H9 (cell line): ENCODE measurements at regions not wholly inside any gene's neighbourhood (a gene's known extent, or its start where the extent isn't known, plus 50 kb on each side); places are given as distances from the start of the nearest gene placed in this dataset.

Experiments
- DNase-seq: peaks from one replicate; pipeline ENCODE4 v3.0.0-alpha.2; 2017
- H2AFZ ChIP-seq: one replicate; pipeline ENCODE4 v1.6.1; 2013; ENCODE audit warnings: mild to moderate bottlenecking, low read length, control low read depth, moderate library complexity
- H2AK5ac ChIP-seq: 2 replicates; pipeline ENCODE4 v1.6.1; 2013; ENCODE audit warnings: low read length, control low read depth, mixed read lengths; ENCODE audit not compliant: insufficient read length
- H2BK120ac ChIP-seq: one replicate; pipeline ENCODE4 v1.6.1; 2013; ENCODE audit warnings: low read depth, mild to moderate bottlenecking, low read length, control low read depth, inconsistent platforms; ENCODE audit not compliant: poor library complexity, severe bottlenecking
- H2BK12ac ChIP-seq: 2 replicates; pipeline ENCODE4 v1.6.1; 2013; ENCODE audit warnings: low read length, control low read depth, mixed read lengths, low read depth; ENCODE audit not compliant: insufficient read length
- H2BK15ac ChIP-seq: 2 replicates; pipeline ENCODE4 v1.6.1; 2013; ENCODE audit warnings: low read depth, low read length, control low read depth
- H2BK20ac ChIP-seq: one replicate; pipeline ENCODE4 v1.6.1; 2013; ENCODE audit warnings: low read depth, mild to moderate bottlenecking, low read length, control low read depth, inconsistent platforms; ENCODE audit not compliant: poor library complexity, severe bottlenecking
- H2BK5ac ChIP-seq: 2 replicates; pipeline ENCODE4 v1.6.1; 2013; ENCODE audit warnings: low read length, control low read depth, mixed read lengths; ENCODE audit not compliant: insufficient read length
- H3K14ac ChIP-seq: 2 replicates; pipeline ENCODE4 v1.6.1; 2013; ENCODE audit warnings: low read length, control low read depth; ENCODE audit not compliant: insufficient read depth
- H3K18ac ChIP-seq: 2 replicates; pipeline ENCODE4 v1.6.1; 2013; ENCODE audit warnings: low read depth, mild to moderate bottlenecking, mixed read lengths, low read length, control low read depth; ENCODE audit not compliant: insufficient read length
- H3K23ac ChIP-seq: 2 replicates; pipeline ENCODE4 v1.6.1; 2013; ENCODE audit warnings: low read length, control low read depth, mixed read lengths, low read depth; ENCODE audit not compliant: insufficient read length
- H3K23me2 ChIP-seq: 2 replicates; pipeline ENCODE4 v1.6.1; 2013; ENCODE audit warnings: low read depth, mild to moderate bottlenecking, mixed read lengths, low read length, control low read depth; ENCODE audit not compliant: insufficient read length, poor library complexity, severe bottlenecking
- H3K27ac ChIP-seq: 2 replicates; pipeline ENCODE4 v1.5.1; 2013; ENCODE audit warnings: low read length, control low read depth, mixed read lengths, low read depth; ENCODE audit not compliant: insufficient read length
- H3K27me3 ChIP-seq: 2 replicates; pipeline ENCODE4 v1.6.1; 2013; ENCODE audit warnings: low read length, control low read depth, inconsistent platforms; ENCODE audit not compliant: insufficient read depth
- H3K4ac ChIP-seq: 2 replicates; pipeline ENCODE4 v1.6.1; 2013; ENCODE audit warnings: low read depth, mild to moderate bottlenecking, control low read depth, inconsistent platforms, low read length, moderate library complexity
- H3K4me1 ChIP-seq: 2 replicates; pipeline ENCODE4 v1.6.1; 2013; ENCODE audit warnings: low read length, control low read depth, inconsistent platforms; ENCODE audit not compliant: insufficient read depth
- H3K4me2 ChIP-seq: 2 replicates; pipeline ENCODE4 v1.6.1; 2013; ENCODE audit warnings: low read length, control low read depth, mixed read lengths; ENCODE audit not compliant: insufficient read length, insufficient read depth
- H3K56ac ChIP-seq: 2 replicates; pipeline ENCODE4 v1.6.1; 2013; ENCODE audit warnings: low read depth, mild to moderate bottlenecking, mixed read lengths, low read length, control low read depth; ENCODE audit not compliant: insufficient read length
- H3K79me1 ChIP-seq: 2 replicates; pipeline ENCODE4 v1.6.1; 2013; ENCODE audit warnings: low read depth, mild to moderate bottlenecking, moderate library complexity, low read length, control low read depth, inconsistent platforms; ENCODE audit not compliant: insufficient read depth, poor library complexity, severe bottlenecking
- H3K79me2 ChIP-seq: 2 replicates; pipeline ENCODE4 v1.6.1; 2013; ENCODE audit warnings: low read length, control low read depth, inconsistent platforms; ENCODE audit not compliant: insufficient read depth
- H3K9ac ChIP-seq: 2 replicates; pipeline ENCODE4 v1.6.1; 2013; ENCODE audit warnings: low read length, control low read depth, mixed read lengths; ENCODE audit not compliant: insufficient read length; ENCODE audit errors: extremely low read depth
- H3K9me3 ChIP-seq: one replicate; pipeline ENCODE4 v1.6.1; 2013; ENCODE audit warnings: low read depth, low read length, inconsistent platforms; ENCODE audit not compliant: control insufficient read depth
- H3T11ph ChIP-seq: one replicate; pipeline ENCODE4 v1.6.1; 2013; ENCODE audit warnings: mild to moderate bottlenecking, low read length, control low read depth, inconsistent platforms
- H4K20me1 ChIP-seq: one replicate; pipeline ENCODE4 v1.6.1; 2013; ENCODE audit not compliant: control insufficient read depth, insufficient read length, insufficient read depth
- H4K5ac ChIP-seq: 2 replicates; pipeline ENCODE4 v1.6.1; 2013; ENCODE audit warnings: low read depth, mild to moderate bottlenecking, mixed read lengths, low read length, control low read depth; ENCODE audit not compliant: insufficient read length
- H4K8ac ChIP-seq: replicated peaks from 2 replicates; pipeline ENCODE4 v1.6.1; 2013; ENCODE audit warnings: low read length, control low read depth, mixed read lengths, low read depth; ENCODE audit not compliant: insufficient read length
- H4K91ac ChIP-seq: 2 replicates; pipeline ENCODE4 v1.6.1; 2013; ENCODE audit warnings: low read depth, mild to moderate bottlenecking, moderate library complexity, mixed read lengths, low read length, control low read depth; ENCODE audit not compliant: insufficient read length
- H3K27ac Mint-ChIP-seq, 3 experiments: 2 replicates in 2 of 3; 3 replicates in 1 of 3; pipeline ENCODE4 v1.8.0; 2020 to 2021; ENCODE audit warnings: mixed read lengths in 3 of 3, mild to moderate bottlenecking in 1 of 3, moderate library complexity in 1 of 3
- H3K27me3 Mint-ChIP-seq: 2 replicates; pipeline ENCODE4 v1.8.0; 2021; ENCODE audit warnings: low read depth, mild to moderate bottlenecking, moderate library complexity, mixed read lengths
- H3K36me3 Mint-ChIP-seq, 3 experiments: 2 replicates in 2 of 3; 3 replicates in 1 of 3; pipeline ENCODE4 v1.8.0; 2020 to 2021; ENCODE audit warnings: low read depth in 3 of 3, mixed read lengths in 3 of 3; ENCODE audit not compliant: insufficient read depth in 1 of 3
- H3K4me1 Mint-ChIP-seq, 2 experiments: 2 replicates each; pipeline ENCODE4 v1.8.0; 2020; ENCODE audit warnings: mixed read lengths in 2 of 2
- H3K4me3 Mint-ChIP-seq, 2 experiments: 2 replicates in 1 of 2; 3 replicates in 1 of 2; pipeline ENCODE4 v1.8.0; 2020 to 2021; ENCODE audit warnings: mild to moderate bottlenecking in 2 of 2, mixed read lengths in 2 of 2, moderate library complexity in 1 of 2
- H3K9me3 Mint-ChIP-seq, 2 experiments: 2 replicates in 1 of 2; 3 replicates in 1 of 2; pipeline ENCODE4 v1.8.0; 2020; ENCODE audit warnings: mild to moderate bottlenecking in 2 of 2, mixed read lengths in 2 of 2, moderate library complexity in 1 of 2
- CTCF ChIP-seq: fragments of 200-600 bp; sonication (generic); conservative IDR thresholded peaks from 3 replicates; pipeline ENCODE4 v1.8.0; 2021; ENCODE audit warnings: antibody characterized with exemption, mild to moderate bottlenecking
- WGBS: extraction: QIAGEN DNeasy Blood & Tissue Kit; methylation state at CpG from one replicate; pipeline ENCODE4 v1.1.7; 2013; ENCODE audit warnings: missing lambda C conversion rate, low lambda C conversion rate, mixed read lengths; ENCODE audit not compliant: insufficient read length; ENCODE audit errors: extremely low coverage; 5-methylcytosine and 5-hydroxymethylcytosine counted together

DNA sequence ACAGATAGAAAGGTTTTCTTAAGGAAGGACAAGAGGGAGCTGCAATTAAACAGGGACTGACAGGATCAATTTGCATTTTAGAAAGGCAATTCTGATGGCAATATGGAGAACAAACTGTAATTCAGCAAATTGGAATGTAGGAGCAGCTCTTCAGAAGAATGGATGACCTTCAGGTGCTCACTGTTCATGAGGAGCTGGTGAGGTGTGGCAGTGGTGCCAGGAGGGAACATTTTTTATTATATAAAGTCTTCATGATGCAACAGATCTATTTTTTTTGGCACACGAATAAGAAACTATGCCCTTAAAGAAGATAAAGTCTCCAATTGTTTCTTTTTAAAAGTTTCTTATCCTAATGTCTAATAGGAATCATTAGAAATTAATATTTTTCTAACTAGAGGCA lies 151.7 kb downstream of the SLC38A4 start:
- H2AK5ac ChIP-seq: no peak overlapping the region
- no peaks in the 10 kb centered on the region for H3K9me3 ChIP-seq
- H4K91ac ChIP-seq: no peak overlapping the region
- H4K8ac ChIP-seq: no peak overlapping the region
- no peak overlapping the region for H2BK5ac ChIP-seq
- H3K56ac ChIP-seq: no peak overlapping the region
- Mint-ChIP-seq H3K36me3 (peaks cover 13 to 21% (median 19%) of the 10 kb centered on the region in 3 experiments; a peak in 6 of 7 replicates), H3K27ac (0 out of 7 replicates have a peak overlapping the region, but pooled peaks of 1 of the 3 experiments have one; percentile 54), H3K27me3 (no peaks in the 10 kb centered on the region), H3K4me3 (no peak overlapping the region), H3K4me1 (peaks cover 36 to 49% of the 10 kb centered on the region in 2 experiments), H3K9me3 (peaks cover 8 to 19% of the 10 kb centered on the region in 2 experiments)
- H3K23me2 ChIP-seq: no peaks in the 10 kb centered on the region
- H4K20me1 ChIP-seq: no peaks in the 10 kb centered on the region
- no peak overlapping the region for H3K4ac ChIP-seq
- no peak for TF ChIP-seq CTCF
- peaks cover 7% of the 10 kb centered on the region; the same call in 1 of the 2 replicates for H3K4me1 ChIP-seq
- H2BK20ac ChIP-seq: no peak overlapping the region
- no peak overlapping the region for H3T11ph ChIP-seq
- H3K23ac ChIP-seq: no peak overlapping the region
- H3K27ac ChIP-seq: no peak overlapping the region
- no peaks in the 10 kb centered on the region for H3K79me2 ChIP-seq
- H3K4me2 ChIP-seq: no peak overlapping the region
- no peak overlapping the region for H2BK15ac ChIP-seq
- H2BK12ac ChIP-seq: no peak overlapping the region
- WGBS: no CpG with 5 or more reads among the region's 1 CpG
- no peaks in the 10 kb centered on the region for H3K27me3 ChIP-seq
- no peaks in the 10 kb centered on the region for H3K79me1 ChIP-seq
- H2BK120ac ChIP-seq: no peak overlapping the region
- no peak overlapping the region for H2AFZ ChIP-seq
- no peak overlapping the region for H3K9ac ChIP-seq
- H3K14ac ChIP-seq: no peak overlapping the region
- no peak for DNase-seq
- no peak overlapping the region for H3K18ac ChIP-seq
- no peak overlapping the region for H4K5ac ChIP-seq
